ENCODE measurements at regions not wholly inside any gene's neighbourhood (a gene's known extent, or its start where the extent isn't known, plus 50 kb on each side); places are given as distances from the start of the nearest gene placed in this dataset.

GRCh38 chr13:105928901-105929300 is 606.6 kb downstream of the EFNB2 start:
- TF ChIP-seq ZNF274 (IDR thresholded peaks at IDR 0.05; ENCODE audit: low read depth, low read length) = no peak
- no peak for TF ChIP-seq SUZ12 (IDR thresholded peaks at IDR 0.05; ENCODE audit: extremely low read depth, insufficient read depth, insufficient read length)
- TF ChIP-seq YY1 (IDR thresholded peaks at IDR 0.05; ENCODE audit: insufficient read depth, insufficient read length) = no peak
